HEK293 (cell line): ENCODE measurements at regions not wholly inside any gene's neighbourhood (a gene's known extent, or its start where the extent isn't known, plus 50 kb on each side); places are given as distances from the start of the nearest gene placed in this dataset.

ENCODE experiments used
- CTCF ChIA-PET: fragments of 350-600 bp; formaldehyde crosslinking; extraction: SDS; loops from one replicate; lab custom pipeline; 2021; ENCODE audit warnings: antibody characterized with exemption; lab: Yijun Ruan, JAX
- POLR2A ChIA-PET: fragments of 300-600 bp; formaldehyde crosslinking; extraction: SDS; loops from one replicate; lab custom pipeline; 2020; ENCODE audit warnings: antibody characterized with exemption, inconsistent platforms; lab: Yijun Ruan, JAX
- H3K27ac ChIP-seq: fragments of 200-500 bp; sonication (Bioruptor generic); 2 replicates; pipeline ENCODE4 v1.5.1; 2014; ENCODE audit warnings: low read depth, low read length, control low read depth, inconsistent platforms; ENCODE audit errors: extremely low read depth
- H3K36me3 ChIP-seq, 2 experiments: fragments of 200-500 bp in 1 of 2; sonication (Bioruptor generic) in 1 of 2; 1 replicate in 1 of 2; 2 replicates in 1 of 2; pipeline ENCODE4 v1.5.1; 2014 to 2017; ENCODE audit warnings: inconsistent platforms in 2 of 2, low read length in 2 of 2; ENCODE audit not compliant: control insufficient read depth in 2 of 2, insufficient read depth in 1 of 2
- H3K4me1 ChIP-seq: fragments of 200-500 bp; sonication (Bioruptor generic); 2 replicates; pipeline ENCODE4 v1.5.1; 2014; ENCODE audit warnings: mild to moderate bottlenecking, low read length, inconsistent platforms; ENCODE audit not compliant: control insufficient read depth, insufficient read depth
- H3K4me3 ChIP-seq: 2 replicates; pipeline ENCODE4 v1.5.1; 2011; ENCODE audit warnings: low read depth, mild to moderate bottlenecking, control low read depth, low read length, moderate library complexity
- H3K9me3 ChIP-seq: fragments of 200-500 bp; sonication (Bioruptor generic); 2 replicates; pipeline ENCODE4 v1.5.1; 2014; ENCODE audit warnings: low read depth, low read length, inconsistent platforms; ENCODE audit not compliant: control insufficient read depth, insufficient read depth
- HOXA7 ChIP-seq: sonication (generic); formaldehyde crosslinking; IDR thresholded peaks from 2 replicates; pipeline ENCODE4 v1.8.1; 2022; ENCODE audit warnings: missing genetic modification reagents, borderline replicate concordance
- HOXD13 ChIP-seq: sonication (generic); formaldehyde crosslinking; IDR thresholded peaks from 2 replicates; pipeline ENCODE4 v1.8.0; 2022; ENCODE audit warnings: missing genetic modification reagents, borderline replicate concordance
- MZF1 ChIP-seq: fragments of 450-650 bp; formaldehyde crosslinking; IDR thresholded peaks from 2 replicates; pipeline ENCODE4 v1.5.1; 2017; ENCODE audit warnings: missing biosample characterization, missing genetic modification characterization, borderline replicate concordance
- REPIN1 ChIP-seq: fragments of 450-650 bp; formaldehyde crosslinking; IDR thresholded peaks from 2 replicates; pipeline ENCODE4 v1.5.1; 2017; ENCODE audit warnings: missing biosample characterization, missing genetic modification characterization, low read depth
- YY2 ChIP-seq: fragments of 450-650 bp; formaldehyde crosslinking; IDR thresholded peaks from 2 replicates; pipeline ENCODE4 v1.5.1; 2016; ENCODE audit warnings: missing biosample characterization, missing genetic modification characterization
- ZNF16 ChIP-seq: fragments of 450-650 bp; formaldehyde crosslinking; IDR thresholded peaks from 2 replicates; pipeline ENCODE4 v1.5.1; 2016; ENCODE audit warnings: low read depth, missing biosample characterization, missing genetic modification characterization
- ZNF169 ChIP-seq: fragments of 450-650 bp; formaldehyde crosslinking; IDR thresholded peaks from 2 replicates; pipeline ENCODE4 v1.5.1; 2016; ENCODE audit warnings: missing biosample characterization, missing genetic modification characterization
- ZNF24 ChIP-seq: fragments of 450-650 bp; formaldehyde crosslinking; IDR thresholded peaks from 2 replicates; pipeline ENCODE4 v1.5.1; 2016; ENCODE audit warnings: missing biosample characterization, missing genetic modification characterization
- ZNF404 ChIP-seq: fragments of 450-650 bp; formaldehyde crosslinking; IDR thresholded peaks from 2 replicates; pipeline ENCODE4 v1.5.1; 2017; ENCODE audit warnings: missing biosample characterization, missing genetic modification characterization
- ZNF510 ChIP-seq: fragments of 450-650 bp; formaldehyde crosslinking; IDR thresholded peaks from 2 replicates; pipeline ENCODE4 v1.5.1; 2018; ENCODE audit warnings: mild to moderate bottlenecking, missing genetic modification characterization, missing biosample characterization; ENCODE audit not compliant: insufficient replicate concordance
- ZNF600 ChIP-seq: fragments of 450-650 bp; formaldehyde crosslinking; IDR thresholded peaks from 2 replicates; pipeline ENCODE4 v1.5.1; 2016; ENCODE audit warnings: missing biosample characterization, missing genetic modification characterization
- ZNF624 ChIP-seq: fragments of 450-650 bp; formaldehyde crosslinking; IDR thresholded peaks from 2 replicates; pipeline ENCODE4 v1.5.1; 2017; ENCODE audit warnings: missing biosample characterization, missing genetic modification characterization
- ZNF664 ChIP-seq: fragments of 450-650 bp; formaldehyde crosslinking; IDR thresholded peaks from 2 replicates; pipeline ENCODE4 v1.5.1; 2016; ENCODE audit warnings: missing biosample characterization, missing genetic modification characterization
- ZNF701 ChIP-seq: fragments of 450-650 bp; formaldehyde crosslinking; IDR thresholded peaks from 2 replicates; pipeline ENCODE4 v1.5.1; 2016; ENCODE audit warnings: missing biosample characterization, missing genetic modification characterization
- ZSCAN16 ChIP-seq: fragments of 450-650 bp; formaldehyde crosslinking; IDR thresholded peaks from 2 replicates; pipeline ENCODE4 v1.5.1; 2016; ENCODE audit warnings: missing biosample characterization, missing genetic modification characterization
- TF ChIP-seq, protein P1 (sequence below): fragments of 450-650 bp; formaldehyde crosslinking; IDR thresholded peaks from 2 replicates; pipeline ENCODE4 v1.5.1; 2017; ENCODE audit warnings: missing biosample characterization, missing genetic modification characterization
- TF ChIP-seq, protein P2 (sequence below): fragments of 450-650 bp; formaldehyde crosslinking; IDR thresholded peaks from 2 replicates; pipeline ENCODE4 v1.5.1; 2016; ENCODE audit warnings: missing biosample characterization, missing genetic modification characterization
- TF ChIP-seq, protein P3 (sequence below): fragments of 450-650 bp; formaldehyde crosslinking; IDR thresholded peaks from 2 replicates; pipeline ENCODE4 v1.5.1; 2016; ENCODE audit warnings: missing biosample characterization, missing genetic modification characterization
- TF ChIP-seq, protein P4 (sequence below): fragments of 450-650 bp; formaldehyde crosslinking; IDR thresholded peaks from 2 replicates; pipeline ENCODE4 v1.5.1; 2017; ENCODE audit warnings: missing biosample characterization, missing genetic modification characterization
- TF ChIP-seq, protein P5 (sequence below): fragments of 450-650 bp; formaldehyde crosslinking; IDR thresholded peaks from 2 replicates; pipeline ENCODE4 v1.5.1; 2016; ENCODE audit warnings: missing biosample characterization, missing genetic modification characterization, borderline replicate concordance
- TF ChIP-seq, protein P6 (sequence below): fragments of 450-650 bp; formaldehyde crosslinking; IDR thresholded peaks from 2 replicates; pipeline ENCODE4 v1.5.1; 2016; ENCODE audit warnings: missing biosample characterization, missing genetic modification characterization
- TF ChIP-seq, protein P7 (sequence below): IDR thresholded peaks from 2 replicates; pipeline ENCODE4 v1.6.1; 2011; ENCODE audit warnings: mild to moderate bottlenecking, low read depth, low read length, borderline replicate concordance
- TF ChIP-seq, protein P8 (sequence below): fragments of 450-650 bp; formaldehyde crosslinking; IDR thresholded peaks from 2 replicates; pipeline ENCODE4 v1.5.1; 2016; ENCODE audit warnings: missing biosample characterization, missing genetic modification characterization, low read depth

DNA sequence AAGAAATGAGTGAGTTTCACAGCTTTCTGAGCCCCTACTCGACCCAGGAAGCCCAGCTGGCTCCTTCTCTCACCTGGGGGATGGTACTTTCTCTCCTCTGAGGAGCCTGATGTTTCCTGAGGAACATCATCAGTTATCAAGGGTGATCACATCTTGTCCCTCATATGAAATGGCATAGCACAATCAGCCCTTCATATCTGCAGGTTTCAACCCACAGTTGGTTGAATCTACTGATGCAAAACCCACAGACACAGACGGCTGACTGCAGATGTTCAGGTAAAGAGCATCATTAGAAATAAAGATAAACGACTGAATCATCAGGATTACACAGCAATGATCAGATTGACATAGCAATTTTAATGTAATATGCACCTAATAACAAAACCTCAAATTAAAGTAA is 93.6 kb upstream of the OSTN start:
- no peaks in the 10 kb centered on the region for H3K36me3 ChIP-seq
- TF ChIP-seq YY2 (tag by site-specific recombination) (no peak), ZNF701 (no peak), REPIN1 (tag by site-specific recombination) (no peak), HOXA7 (CRISPR knock-in tag) (no peak), HOXD13 (CRISPR knock-in tag) (no peak), ZNF404 (tag by site-specific recombination) (no peak), ZNF16 (tag by site-specific recombination) (no peak), ZNF510 (tag by site-specific recombination) (no peak), MZF1 (no peak), ZNF24 (tag by site-specific recombination) (no peak), ZNF664 (tag by site-specific recombination) (no peak)
- TF ChIP-seq, protein P1, sequence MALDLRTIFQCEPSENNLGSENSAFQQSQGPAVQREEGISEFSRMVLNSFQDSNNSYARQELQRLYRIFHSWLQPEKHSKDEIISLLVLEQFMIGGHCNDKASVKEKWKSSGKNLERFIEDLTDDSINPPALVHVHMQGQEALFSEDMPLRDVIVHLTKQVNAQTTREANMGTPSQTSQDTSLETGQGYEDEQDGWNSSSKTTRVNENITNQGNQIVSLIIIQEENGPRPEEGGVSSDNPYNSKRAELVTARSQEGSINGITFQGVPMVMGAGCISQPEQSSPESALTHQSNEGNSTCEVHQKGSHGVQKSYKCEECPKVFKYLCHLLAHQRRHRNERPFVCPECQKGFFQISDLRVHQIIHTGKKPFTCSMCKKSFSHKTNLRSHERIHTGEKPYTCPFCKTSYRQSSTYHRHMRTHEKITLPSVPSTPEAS (tag by site-specific recombination), result no peak
- TF ChIP-seq, protein P2, sequence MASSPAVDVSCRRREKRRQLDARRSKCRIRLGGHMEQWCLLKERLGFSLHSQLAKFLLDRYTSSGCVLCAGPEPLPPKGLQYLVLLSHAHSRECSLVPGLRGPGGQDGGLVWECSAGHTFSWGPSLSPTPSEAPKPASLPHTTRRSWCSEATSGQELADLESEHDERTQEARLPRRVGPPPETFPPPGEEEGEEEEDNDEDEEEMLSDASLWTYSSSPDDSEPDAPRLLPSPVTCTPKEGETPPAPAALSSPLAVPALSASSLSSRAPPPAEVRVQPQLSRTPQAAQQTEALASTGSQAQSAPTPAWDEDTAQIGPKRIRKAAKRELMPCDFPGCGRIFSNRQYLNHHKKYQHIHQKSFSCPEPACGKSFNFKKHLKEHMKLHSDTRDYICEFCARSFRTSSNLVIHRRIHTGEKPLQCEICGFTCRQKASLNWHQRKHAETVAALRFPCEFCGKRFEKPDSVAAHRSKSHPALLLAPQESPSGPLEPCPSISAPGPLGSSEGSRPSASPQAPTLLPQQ (tag by site-specific recombination), result no peak
- TF ChIP-seq, protein P3, sequence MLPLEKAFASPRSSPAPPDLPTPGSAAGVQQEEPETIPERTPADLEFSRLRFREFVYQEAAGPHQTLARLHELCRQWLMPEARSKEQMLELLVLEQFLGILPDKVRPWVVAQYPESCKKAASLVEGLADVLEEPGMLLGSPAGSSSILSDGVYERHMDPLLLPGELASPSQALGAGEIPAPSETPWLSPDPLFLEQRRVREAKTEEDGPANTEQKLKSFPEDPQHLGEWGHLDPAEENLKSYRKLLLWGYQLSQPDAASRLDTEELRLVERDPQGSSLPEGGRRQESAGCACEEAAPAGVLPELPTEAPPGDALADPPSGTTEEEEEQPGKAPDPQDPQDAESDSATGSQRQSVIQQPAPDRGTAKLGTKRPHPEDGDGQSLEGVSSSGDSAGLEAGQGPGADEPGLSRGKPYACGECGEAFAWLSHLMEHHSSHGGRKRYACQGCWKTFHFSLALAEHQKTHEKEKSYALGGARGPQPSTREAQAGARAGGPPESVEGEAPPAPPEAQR (tag by site-specific recombination), result no peak
- TF ChIP-seq, protein P4, sequence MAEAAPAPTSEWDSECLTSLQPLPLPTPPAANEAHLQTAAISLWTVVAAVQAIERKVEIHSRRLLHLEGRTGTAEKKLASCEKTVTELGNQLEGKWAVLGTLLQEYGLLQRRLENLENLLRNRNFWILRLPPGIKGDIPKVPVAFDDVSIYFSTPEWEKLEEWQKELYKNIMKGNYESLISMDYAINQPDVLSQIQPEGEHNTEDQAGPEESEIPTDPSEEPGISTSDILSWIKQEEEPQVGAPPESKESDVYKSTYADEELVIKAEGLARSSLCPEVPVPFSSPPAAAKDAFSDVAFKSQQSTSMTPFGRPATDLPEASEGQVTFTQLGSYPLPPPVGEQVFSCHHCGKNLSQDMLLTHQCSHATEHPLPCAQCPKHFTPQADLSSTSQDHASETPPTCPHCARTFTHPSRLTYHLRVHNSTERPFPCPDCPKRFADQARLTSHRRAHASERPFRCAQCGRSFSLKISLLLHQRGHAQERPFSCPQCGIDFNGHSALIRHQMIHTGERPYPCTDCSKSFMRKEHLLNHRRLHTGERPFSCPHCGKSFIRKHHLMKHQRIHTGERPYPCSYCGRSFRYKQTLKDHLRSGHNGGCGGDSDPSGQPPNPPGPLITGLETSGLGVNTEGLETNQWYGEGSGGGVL, result no peak

DNA sequence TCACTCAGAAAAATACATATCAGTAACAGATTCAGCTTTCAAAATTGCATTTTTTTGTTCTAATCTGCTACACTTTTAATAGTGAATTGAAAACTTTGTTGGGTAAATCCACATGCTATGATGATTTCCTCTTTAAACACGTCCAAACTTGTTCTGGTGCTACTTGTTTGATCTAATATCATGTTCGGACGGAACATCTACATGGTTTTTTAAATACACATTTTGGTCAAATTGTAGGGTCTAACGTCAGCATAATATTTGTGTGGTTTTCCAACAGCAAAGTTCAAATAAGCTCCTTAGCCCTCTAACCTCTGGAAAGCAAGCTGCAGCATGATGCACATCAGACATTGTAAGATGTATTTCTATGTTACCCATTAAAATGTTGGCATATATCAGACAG is 98.5 kb upstream of the OSTN start:
- ChIA-PET CTCF (interaction anchor here (0.6 kb wide), 1 partner anchor 312 kb away, joined by 4 read pairs; no protein-coding TSS in a partner anchor), POLR2A (no interaction called here)
- Histone ChIP-seq H3K4me1 (no peaks in the 10 kb centered on the region), H3K9me3 (no peaks in the 10 kb centered on the region), H3K27ac (no peak overlapping the region), H3K36me3 (no peaks in the 10 kb centered on the region), H3K4me3 (no peak overlapping the region)
- TF ChIP-seq, protein P5, sequence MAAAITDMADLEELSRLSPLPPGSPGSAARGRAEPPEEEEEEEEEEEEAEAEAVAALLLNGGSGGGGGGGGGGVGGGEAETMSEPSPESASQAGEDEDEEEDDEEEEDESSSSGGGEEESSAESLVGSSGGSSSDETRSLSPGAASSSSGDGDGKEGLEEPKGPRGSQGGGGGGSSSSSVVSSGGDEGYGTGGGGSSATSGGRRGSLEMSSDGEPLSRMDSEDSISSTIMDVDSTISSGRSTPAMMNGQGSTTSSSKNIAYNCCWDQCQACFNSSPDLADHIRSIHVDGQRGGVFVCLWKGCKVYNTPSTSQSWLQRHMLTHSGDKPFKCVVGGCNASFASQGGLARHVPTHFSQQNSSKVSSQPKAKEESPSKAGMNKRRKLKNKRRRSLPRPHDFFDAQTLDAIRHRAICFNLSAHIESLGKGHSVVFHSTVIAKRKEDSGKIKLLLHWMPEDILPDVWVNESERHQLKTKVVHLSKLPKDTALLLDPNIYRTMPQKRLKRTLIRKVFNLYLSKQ (tag by site-specific recombination), result no peak
- TF ChIP-seq, protein P6, sequence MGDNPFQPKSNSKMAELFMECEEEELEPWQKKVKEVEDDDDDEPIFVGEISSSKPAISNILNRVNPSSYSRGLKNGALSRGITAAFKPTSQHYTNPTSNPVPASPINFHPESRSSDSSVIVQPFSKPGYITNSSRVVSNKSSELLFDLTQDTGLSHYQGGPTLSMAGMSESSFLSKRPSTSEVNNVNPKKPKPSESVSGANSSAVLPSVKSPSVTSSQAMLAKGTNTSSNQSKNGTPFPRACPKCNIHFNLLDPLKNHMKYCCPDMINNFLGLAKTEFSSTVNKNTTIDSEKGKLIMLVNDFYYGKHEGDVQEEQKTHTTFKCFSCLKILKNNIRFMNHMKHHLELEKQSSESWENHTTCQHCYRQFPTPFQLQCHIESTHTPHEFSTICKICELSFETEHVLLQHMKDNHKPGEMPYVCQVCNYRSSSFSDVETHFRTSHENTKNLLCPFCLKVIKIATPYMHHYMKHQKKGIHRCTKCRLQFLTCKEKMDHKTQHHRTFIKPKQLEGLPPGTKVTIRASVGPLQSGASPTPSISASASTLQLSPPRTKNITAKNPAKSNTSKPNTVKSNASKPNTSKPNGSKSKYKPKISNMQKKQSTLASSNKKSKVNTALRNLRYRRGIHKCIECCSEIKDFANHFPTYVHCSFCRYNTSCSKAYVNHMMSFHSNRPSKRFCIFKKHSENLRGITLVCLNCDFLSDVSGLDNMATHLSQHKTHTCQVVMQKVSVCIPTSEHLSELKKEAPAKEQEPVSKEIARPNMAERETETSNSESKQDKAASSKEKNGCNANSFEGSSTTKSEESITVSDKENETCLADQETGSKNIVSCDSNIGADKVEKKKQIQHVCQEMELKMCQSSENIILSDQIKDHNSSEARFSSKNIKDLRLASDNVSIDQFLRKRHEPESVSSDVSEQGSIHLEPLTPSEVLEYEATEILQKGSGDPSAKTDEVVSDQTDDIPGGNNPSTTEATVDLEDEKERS (tag by site-specific recombination), result no peak
- TF ChIP-seq ZNF169 (tag by site-specific recombination), result no peak
- TF ChIP-seq ZNF404 (tag by site-specific recombination), result no peak
- no peak for TF ChIP-seq ZNF600 (tag by site-specific recombination)
- TF ChIP-seq ZNF624 (tag by site-specific recombination), result no peak
- TF ChIP-seq, protein P7, sequence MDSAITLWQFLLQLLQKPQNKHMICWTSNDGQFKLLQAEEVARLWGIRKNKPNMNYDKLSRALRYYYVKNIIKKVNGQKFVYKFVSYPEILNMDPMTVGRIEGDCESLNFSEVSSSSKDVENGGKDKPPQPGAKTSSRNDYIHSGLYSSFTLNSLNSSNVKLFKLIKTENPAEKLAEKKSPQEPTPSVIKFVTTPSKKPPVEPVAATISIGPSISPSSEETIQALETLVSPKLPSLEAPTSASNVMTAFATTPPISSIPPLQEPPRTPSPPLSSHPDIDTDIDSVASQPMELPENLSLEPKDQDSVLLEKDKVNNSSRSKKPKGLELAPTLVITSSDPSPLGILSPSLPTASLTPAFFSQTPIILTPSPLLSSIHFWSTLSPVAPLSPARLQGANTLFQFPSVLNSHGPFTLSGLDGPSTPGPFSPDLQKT, result no peak
- no peak for TF ChIP-seq ZSCAN16 (tag by site-specific recombination)
- TF ChIP-seq, protein P8, sequence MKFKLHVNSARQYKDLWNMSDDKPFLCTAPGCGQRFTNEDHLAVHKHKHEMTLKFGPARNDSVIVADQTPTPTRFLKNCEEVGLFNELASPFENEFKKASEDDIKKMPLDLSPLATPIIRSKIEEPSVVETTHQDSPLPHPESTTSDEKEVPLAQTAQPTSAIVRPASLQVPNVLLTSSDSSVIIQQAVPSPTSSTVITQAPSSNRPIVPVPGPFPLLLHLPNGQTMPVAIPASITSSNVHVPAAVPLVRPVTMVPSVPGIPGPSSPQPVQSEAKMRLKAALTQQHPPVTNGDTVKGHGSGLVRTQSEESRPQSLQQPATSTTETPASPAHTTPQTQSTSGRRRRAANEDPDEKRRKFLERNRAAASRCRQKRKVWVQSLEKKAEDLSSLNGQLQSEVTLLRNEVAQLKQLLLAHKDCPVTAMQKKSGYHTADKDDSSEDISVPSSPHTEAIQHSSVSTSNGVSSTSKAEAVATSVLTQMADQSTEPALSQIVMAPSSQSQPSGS, result no peak

More for the DNA sequence above, 93.6 kb upstream of the OSTN start:
- CTCF ChIA-PET, result no interaction called here
- H3K4me3 ChIP-seq, result no peak overlapping the region
- no peaks in the 10 kb centered on the region for H3K9me3 ChIP-seq
- no peak overlapping the region for H3K27ac ChIP-seq
- POLR2A ChIA-PET, result no interaction called here
- H3K4me1 ChIP-seq, result no peaks in the 10 kb centered on the region
